Transverse colon (tissue), 4 donors: ENCODE measurements at regions not wholly inside any gene's neighbourhood (a gene's known extent, or its start where the extent isn't known, plus 50 kb on each side); places are given as distances from the start of the nearest gene placed in this dataset.

Experiments
- EP300 ChIP-seq: sonication (generic); formaldehyde crosslinking; IDR thresholded peaks from one replicate; pipeline ENCODE4 v1.6.1; 2017; ENCODE audit warnings: antibody characterized with exemption, low read depth
- POLR2A ChIP-seq: fragments of 450-650 bp; IDR thresholded peaks from one replicate; pipeline ENCODE4 v1.6.1; 2016; ENCODE audit warnings: antibody characterized with exemption, mild to moderate bottlenecking, moderate library complexity
- POLR2AphosphoS5 ChIP-seq, 3 donors: sonication (generic); formaldehyde crosslinking; IDR thresholded peaks; one replicate each; pipeline ENCODE4 v1.6.1; 2016; ENCODE audit warnings: antibody characterized with exemption in 3 of 3
- TF ChIP-seq, protein P1 (sequence below), 5 experiments: fragments of 200-600 bp in 3 of 5; fragments of 450-650 bp in 2 of 5; sonication (generic) in 3 of 5; IDR thresholded peaks; 1 replicate in 2 of 5; 2 replicates in 3 of 5; pipeline ENCODE4 v1.5.1; 2016 to 2017; ENCODE audit warnings: antibody characterized with exemption in 5 of 5, inconsistent platforms in 3 of 5, mild to moderate bottlenecking in 2 of 5, moderate library complexity in 1 of 5

DNA sequence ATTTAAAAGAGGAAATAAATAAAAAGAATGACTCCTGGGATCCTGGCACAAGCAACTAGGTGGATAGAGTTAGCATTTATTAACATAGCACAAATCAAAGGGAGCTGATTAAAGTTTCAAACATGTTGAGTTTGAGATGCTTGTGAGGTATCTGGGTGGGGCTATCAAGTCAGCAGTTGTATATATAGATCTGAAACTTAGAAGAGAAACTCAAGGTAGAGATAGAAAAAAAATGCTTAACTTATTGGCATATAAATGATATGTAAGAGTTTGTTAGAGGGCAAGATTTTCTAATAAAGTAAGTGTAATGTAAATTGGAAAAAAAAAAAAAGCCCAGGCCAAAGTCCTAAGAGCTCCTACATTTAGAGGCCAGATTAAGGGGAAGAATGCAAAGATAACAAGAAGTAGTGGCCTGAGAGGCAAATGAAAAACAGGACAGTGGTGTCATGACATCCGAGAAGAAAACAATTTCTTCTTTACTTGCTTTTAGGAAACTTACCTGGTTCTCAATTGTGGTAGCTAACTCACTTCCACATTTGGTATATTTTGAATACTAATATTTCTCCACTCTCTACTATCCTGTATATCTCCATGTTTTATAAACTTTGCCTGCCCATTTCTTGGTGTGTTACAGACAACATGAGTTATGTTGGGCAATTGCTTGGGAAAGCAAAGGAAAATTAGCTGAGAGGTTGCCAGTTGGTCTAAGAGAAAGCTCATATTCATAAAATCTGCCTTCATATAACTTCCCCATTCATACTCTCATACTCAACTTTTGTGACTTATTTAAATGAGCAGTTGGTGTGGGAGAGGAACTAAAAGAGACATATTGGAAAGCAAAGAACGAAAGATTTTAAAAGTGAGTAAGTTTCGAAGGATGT lies 169.2 kb downstream of the PARM1 start:
- TF ChIP-seq, protein P1, sequence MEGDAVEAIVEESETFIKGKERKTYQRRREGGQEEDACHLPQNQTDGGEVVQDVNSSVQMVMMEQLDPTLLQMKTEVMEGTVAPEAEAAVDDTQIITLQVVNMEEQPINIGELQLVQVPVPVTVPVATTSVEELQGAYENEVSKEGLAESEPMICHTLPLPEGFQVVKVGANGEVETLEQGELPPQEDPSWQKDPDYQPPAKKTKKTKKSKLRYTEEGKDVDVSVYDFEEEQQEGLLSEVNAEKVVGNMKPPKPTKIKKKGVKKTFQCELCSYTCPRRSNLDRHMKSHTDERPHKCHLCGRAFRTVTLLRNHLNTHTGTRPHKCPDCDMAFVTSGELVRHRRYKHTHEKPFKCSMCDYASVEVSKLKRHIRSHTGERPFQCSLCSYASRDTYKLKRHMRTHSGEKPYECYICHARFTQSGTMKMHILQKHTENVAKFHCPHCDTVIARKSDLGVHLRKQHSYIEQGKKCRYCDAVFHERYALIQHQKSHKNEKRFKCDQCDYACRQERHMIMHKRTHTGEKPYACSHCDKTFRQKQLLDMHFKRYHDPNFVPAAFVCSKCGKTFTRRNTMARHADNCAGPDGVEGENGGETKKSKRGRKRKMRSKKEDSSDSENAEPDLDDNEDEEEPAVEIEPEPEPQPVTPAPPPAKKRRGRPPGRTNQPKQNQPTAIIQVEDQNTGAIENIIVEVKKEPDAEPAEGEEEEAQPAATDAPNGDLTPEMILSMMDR (IDR thresholded peaks at IDR 0.05): no peak
- no peak for TF ChIP-seq POLR2AphosphoS5 (IDR thresholded peaks at IDR 0.05)
- no peak for TF ChIP-seq POLR2A
- no peak for TF ChIP-seq EP300
